NCI-H82 treated with DMSO at 0.1 percent for 48 hours (cell line): ENCODE measurements at regions not wholly inside any gene's neighbourhood (a gene's known extent, or its start where the extent isn't known, plus 50 kb on each side); places are given as distances from the start of the nearest gene placed in this dataset.
"Not testable (repeated sequence)": the region's sequence is repeated elsewhere in the genome, so short reads cannot be mapped to it uniquely, and the experiment has no call there.

Experiments used
- DNase-seq: peaks from one replicate; lab custom pipeline; 2025; ENCODE audit not compliant: unreplicated experiment; lab: John Stamatoyannopoulos, UW

- no peak for DNase-seq
Observed at GRCh38 chr19:32067685-32068084, 277.7 kb upstream of the ZNF507 start.

- DNase-seq = no peak
Observed at GRCh38 chr19:32068793-32069192, 276.6 kb upstream of the ZNF507 start.

GRCh38 chr19:32070101-32070500 is 275.3 kb upstream of the ZNF507 start:
- no peak for DNase-seq

GRCh38 chr19:32082028-32082427 is 263.4 kb upstream of the ZNF507 start:
- no peak for DNase-seq

- not testable (repeated sequence) for DNase-seq
Observed at GRCh38 chr19:32084756-32085363, 260.6 kb upstream of the ZNF507 start.

GRCh38 chr19:32091241-32091640 is 254.2 kb upstream of the ZNF507 start:
- DNase-seq = no peak

GRCh38 chr19:32097011-32097410 is 248.4 kb upstream of the ZNF507 start:
- no peak for DNase-seq

- no peak for DNase-seq
Observed at GRCh38 chr19:32097620-32098019, 247.8 kb upstream of the ZNF507 start.

GRCh38 chr19:32098968-32099367 is 246.4 kb upstream of the ZNF507 start:
- DNase-seq = no peak

GRCh38 chr19:32101206-32101605 is 244.2 kb upstream of the ZNF507 start:
- DNase-seq = no peak

- no peak for DNase-seq
Observed at GRCh38 chr19:32103541-32103940, 241.9 kb upstream of the ZNF507 start.

- DNase-seq = no peak
Observed at GRCh38 chr19:32104153-32104849, 241.1 kb upstream of the ZNF507 start.

- DNase-seq = no peak
Observed at GRCh38 chr19:32104850-32105235, 240.6 kb upstream of the ZNF507 start.

- DNase-seq = peak; percentile 1
Observed at GRCh38 chr19:32105527-32106310, 239.7 kb upstream of the ZNF507 start.

- no peak for DNase-seq
Observed at GRCh38 chr19:32122258-32122657, 223.2 kb upstream of the ZNF507 start.

GRCh38 chr19:32123355-32123940 is 222.0 kb upstream of the ZNF507 start:
- no peak for DNase-seq

GRCh38 chr19:32124585-32124984 is 220.8 kb upstream of the ZNF507 start:
- DNase-seq = no peak

GRCh38 chr19:32129141-32129540 is 216.3 kb upstream of the ZNF507 start:
- DNase-seq = no peak

- DNase-seq = no peak
Observed at GRCh38 chr19:32130332-32130731, 215.1 kb upstream of the ZNF507 start.

GRCh38 chr19:32131005-32131404 is 214.4 kb upstream of the ZNF507 start:
- no peak for DNase-seq

GRCh38 chr19:32138416-32138815 is 207.0 kb upstream of the ZNF507 start:
- no peak for DNase-seq
